ENCODE measurements at regions not wholly inside any gene's neighbourhood (a gene's known extent, or its start where the extent isn't known, plus 50 kb on each side); places are given as distances from the start of the nearest gene placed in this dataset.
"Not testable (repeated sequence)": the region's sequence is repeated elsewhere in the genome, so short reads cannot be mapped to it uniquely, and the experiment has no call there.

DNA sequence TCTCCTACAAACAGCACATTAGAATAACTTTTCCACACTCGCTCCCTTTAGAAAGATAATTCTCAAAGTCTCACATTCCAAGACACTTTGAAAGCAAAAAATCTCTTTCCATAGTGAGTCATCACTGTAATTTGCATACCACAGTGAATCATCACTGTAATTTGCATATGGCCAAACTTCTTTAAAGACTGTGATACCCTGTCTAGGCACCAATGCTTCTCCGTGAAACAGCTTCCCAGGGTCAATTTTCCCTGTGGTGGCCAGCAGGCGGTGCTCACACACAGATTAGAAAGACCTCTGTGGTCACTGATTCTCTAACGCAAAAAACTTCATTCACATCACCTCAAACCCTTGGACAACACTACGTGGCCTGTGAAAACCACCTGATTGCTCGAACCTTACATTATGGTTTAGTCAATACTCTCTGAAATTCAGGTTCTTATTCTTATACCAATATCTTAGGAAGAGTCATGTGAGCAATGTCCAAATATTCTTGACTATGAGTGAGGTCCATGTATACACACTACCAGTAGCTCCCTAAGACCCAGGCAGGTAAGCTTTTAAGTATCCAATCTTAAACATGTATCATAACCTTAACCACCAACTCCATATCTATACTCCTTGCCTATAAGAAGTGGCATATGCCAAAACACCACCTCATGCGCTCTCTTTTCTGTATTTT is 78.5 kb upstream of the PHACTR1 start:
- Histone ChIP-seq H3K4me2 (ENCODE audit: low read length) (no peak overlapping the region), H4K20me1 (ENCODE audit: insufficient read depth) (no peaks in the 10 kb centered on the region), H3K79me2 (replicated peaks; ENCODE audit: insufficient read depth, low read length) (no peaks in the 10 kb centered on the region), H3K9me3 (ENCODE audit: low read length) (no peaks in the 10 kb centered on the region), H3K36me3 (ENCODE audit: insufficient read depth, low read length) (no peaks in the 10 kb centered on the region), H3K27ac (ENCODE audit: low read length) (no peak overlapping the region), H3K9me2 (ENCODE audit: insufficient read depth, low read length) (no peaks in the 10 kb centered on the region), H3K4me3 (ENCODE audit: low read length) (no peak overlapping the region), H3K9ac (ENCODE audit: low read length) (no peak overlapping the region), H3K27me3 (ENCODE audit: insufficient read depth, low read depth, low read length) (no peaks in the 10 kb centered on the region), H3F3A (ENCODE audit: insufficient read depth, low read length, poor library complexity, severe bottlenecking) (no peaks in the 10 kb centered on the region), H2AFZ (ENCODE audit: low read depth, low read length) (no peak overlapping the region)
- TF ChIP-seq, protein P1, sequence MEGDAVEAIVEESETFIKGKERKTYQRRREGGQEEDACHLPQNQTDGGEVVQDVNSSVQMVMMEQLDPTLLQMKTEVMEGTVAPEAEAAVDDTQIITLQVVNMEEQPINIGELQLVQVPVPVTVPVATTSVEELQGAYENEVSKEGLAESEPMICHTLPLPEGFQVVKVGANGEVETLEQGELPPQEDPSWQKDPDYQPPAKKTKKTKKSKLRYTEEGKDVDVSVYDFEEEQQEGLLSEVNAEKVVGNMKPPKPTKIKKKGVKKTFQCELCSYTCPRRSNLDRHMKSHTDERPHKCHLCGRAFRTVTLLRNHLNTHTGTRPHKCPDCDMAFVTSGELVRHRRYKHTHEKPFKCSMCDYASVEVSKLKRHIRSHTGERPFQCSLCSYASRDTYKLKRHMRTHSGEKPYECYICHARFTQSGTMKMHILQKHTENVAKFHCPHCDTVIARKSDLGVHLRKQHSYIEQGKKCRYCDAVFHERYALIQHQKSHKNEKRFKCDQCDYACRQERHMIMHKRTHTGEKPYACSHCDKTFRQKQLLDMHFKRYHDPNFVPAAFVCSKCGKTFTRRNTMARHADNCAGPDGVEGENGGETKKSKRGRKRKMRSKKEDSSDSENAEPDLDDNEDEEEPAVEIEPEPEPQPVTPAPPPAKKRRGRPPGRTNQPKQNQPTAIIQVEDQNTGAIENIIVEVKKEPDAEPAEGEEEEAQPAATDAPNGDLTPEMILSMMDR (IDR thresholded peaks at IDR 0.05; ENCODE audit: poor library complexity, severe bottlenecking) = peak; percentile 74
- no peak for TF ChIP-seq EP300 (conservative IDR thresholded peaks at IDR 0.05; ENCODE audit: poor library complexity, severe bottlenecking)
- peak; percentile 87 for TF ChIP-seq SMC3 (conservative IDR thresholded peaks at IDR 0.05; ENCODE audit: poor library complexity)
- TF ChIP-seq RAD21 (conservative IDR thresholded peaks at IDR 0.05) = peak; percentile 81

DNA sequence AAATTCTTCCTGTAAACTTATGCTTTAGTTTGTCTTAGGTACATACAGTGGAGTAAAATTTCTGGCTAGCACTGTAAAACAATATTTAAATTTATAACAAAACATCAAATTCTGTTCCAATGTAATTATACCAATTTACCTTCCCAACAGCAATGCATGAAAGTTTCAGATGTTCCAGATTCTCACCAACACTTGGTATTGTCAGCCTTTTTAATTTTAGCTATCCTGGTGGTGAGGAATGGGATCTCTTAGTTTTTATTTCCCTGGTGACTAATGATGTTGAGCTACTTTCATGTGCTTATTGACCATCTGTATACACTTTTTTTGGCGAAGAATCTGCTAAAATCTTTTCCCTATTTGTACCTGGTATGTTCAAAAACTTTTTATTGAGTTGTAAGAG is 76.1 kb upstream of the PHACTR1 start:
- Histone ChIP-seq H3K4me3 (ENCODE audit: low read length) (no peak overlapping the region), H3K36me3 (ENCODE audit: insufficient read depth, low read length) (no peaks in the 10 kb centered on the region), H3K9me2 (ENCODE audit: insufficient read depth, low read length) (no peaks in the 10 kb centered on the region), H3K9me3 (ENCODE audit: low read length) (no peaks in the 10 kb centered on the region), H4K20me1 (ENCODE audit: insufficient read depth) (no peaks in the 10 kb centered on the region), H3K79me2 (replicated peaks; ENCODE audit: insufficient read depth, low read length) (no peaks in the 10 kb centered on the region), H3K27ac (ENCODE audit: low read length) (no peak overlapping the region), H3K4me2 (ENCODE audit: low read length) (no peak overlapping the region), H3K27me3 (ENCODE audit: insufficient read depth, low read depth, low read length) (no peaks in the 10 kb centered on the region), H3K9ac (ENCODE audit: low read length) (no peak overlapping the region), H3F3A (ENCODE audit: insufficient read depth, low read length, poor library complexity, severe bottlenecking) (no peaks in the 10 kb centered on the region), H2AFZ (ENCODE audit: low read depth, low read length) (no peak overlapping the region)
- TF ChIP-seq EP300 (conservative IDR thresholded peaks at IDR 0.05; ENCODE audit: poor library complexity, severe bottlenecking) (no peak), POLR2AphosphoS5 (IDR thresholded peaks at IDR 0.05) (no peak), RAD21 (conservative IDR thresholded peaks at IDR 0.05) (no peak), SMC3 (conservative IDR thresholded peaks at IDR 0.05; ENCODE audit: poor library complexity) (no peak), TAF1 (IDR thresholded peaks at IDR 0.05; ENCODE audit: low read depth) (no peak), EZH2 (IDR thresholded peaks at IDR 0.05; ENCODE audit: borderline replicate concordance, insufficient read depth, low read length, poor library complexity, severe bottlenecking) (no peak), MXI1 (conservative IDR thresholded peaks at IDR 0.05; ENCODE audit: poor library complexity, severe bottlenecking) (no peak)
- TF ChIP-seq, protein P2, sequence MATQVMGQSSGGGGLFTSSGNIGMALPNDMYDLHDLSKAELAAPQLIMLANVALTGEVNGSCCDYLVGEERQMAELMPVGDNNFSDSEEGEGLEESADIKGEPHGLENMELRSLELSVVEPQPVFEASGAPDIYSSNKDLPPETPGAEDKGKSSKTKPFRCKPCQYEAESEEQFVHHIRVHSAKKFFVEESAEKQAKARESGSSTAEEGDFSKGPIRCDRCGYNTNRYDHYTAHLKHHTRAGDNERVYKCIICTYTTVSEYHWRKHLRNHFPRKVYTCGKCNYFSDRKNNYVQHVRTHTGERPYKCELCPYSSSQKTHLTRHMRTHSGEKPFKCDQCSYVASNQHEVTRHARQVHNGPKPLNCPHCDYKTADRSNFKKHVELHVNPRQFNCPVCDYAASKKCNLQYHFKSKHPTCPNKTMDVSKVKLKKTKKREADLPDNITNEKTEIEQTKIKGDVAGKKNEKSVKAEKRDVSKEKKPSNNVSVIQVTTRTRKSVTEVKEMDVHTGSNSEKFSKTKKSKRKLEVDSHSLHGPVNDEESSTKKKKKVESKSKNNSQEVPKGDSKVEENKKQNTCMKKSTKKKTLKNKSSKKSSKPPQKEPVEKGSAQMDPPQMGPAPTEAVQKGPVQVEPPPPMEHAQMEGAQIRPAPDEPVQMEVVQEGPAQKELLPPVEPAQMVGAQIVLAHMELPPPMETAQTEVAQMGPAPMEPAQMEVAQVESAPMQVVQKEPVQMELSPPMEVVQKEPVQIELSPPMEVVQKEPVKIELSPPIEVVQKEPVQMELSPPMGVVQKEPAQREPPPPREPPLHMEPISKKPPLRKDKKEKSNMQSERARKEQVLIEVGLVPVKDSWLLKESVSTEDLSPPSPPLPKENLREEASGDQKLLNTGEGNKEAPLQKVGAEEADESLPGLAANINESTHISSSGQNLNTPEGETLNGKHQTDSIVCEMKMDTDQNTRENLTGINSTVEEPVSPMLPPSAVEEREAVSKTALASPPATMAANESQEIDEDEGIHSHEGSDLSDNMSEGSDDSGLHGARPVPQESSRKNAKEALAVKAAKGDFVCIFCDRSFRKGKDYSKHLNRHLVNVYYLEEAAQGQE (IDR thresholded peaks at IDR 0.05; ENCODE audit: borderline replicate concordance) = no peak
- TF ChIP-seq, protein P1 (IDR thresholded peaks at IDR 0.05; ENCODE audit: poor library complexity, severe bottlenecking) = no peak

DNA sequence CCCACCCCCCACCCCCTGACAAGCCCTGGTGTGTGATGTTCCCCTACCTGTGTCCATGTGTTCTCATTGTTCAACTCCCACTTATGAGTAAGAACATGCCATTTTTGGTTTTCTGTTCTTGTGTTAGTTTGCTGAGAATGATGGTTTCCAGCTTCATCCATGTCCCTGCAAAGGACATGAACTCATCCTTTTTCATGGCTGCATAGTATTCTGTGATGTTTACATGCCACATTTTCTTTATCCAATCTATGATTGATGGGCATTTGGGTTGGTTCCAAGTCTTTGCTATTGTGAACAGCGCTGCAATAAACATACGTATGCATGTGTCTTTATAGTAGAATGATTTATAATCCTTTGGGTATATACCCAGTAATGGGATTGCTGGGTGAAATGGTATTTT is 74.8 kb upstream of the PHACTR1 start:
- not testable (repeated sequence) for H4K20me1 ChIP-seq (ENCODE audit: insufficient read depth); H3K4me3 ChIP-seq (ENCODE audit: low read length); H3K36me3 ChIP-seq (ENCODE audit: insufficient read depth, low read length); H3F3A ChIP-seq (ENCODE audit: insufficient read depth, low read length, poor library complexity, severe bottlenecking); H3K79me2 ChIP-seq (replicated peaks; ENCODE audit: insufficient read depth, low read length); H3K9ac ChIP-seq (ENCODE audit: low read length); H3K4me2 ChIP-seq (ENCODE audit: low read length); H2AFZ ChIP-seq (ENCODE audit: low read depth, low read length); H3K9me2 ChIP-seq (ENCODE audit: insufficient read depth, low read length); H3K27ac ChIP-seq (ENCODE audit: low read length); H3K27me3 ChIP-seq (ENCODE audit: insufficient read depth, low read depth, low read length); H3K9me3 ChIP-seq (ENCODE audit: low read length)
